ENCODE measurements at regions not wholly inside any gene's neighbourhood (a gene's known extent, or its start where the extent isn't known, plus 50 kb on each side); places are given as distances from the start of the nearest gene placed in this dataset.

- ATAC-seq, result no peak
- no peak for TF ChIP-seq REST (IDR thresholded peaks at IDR 0.05; ENCODE audit: insufficient read depth in 1 of 2, low read depth in 2 of 2, low read length in 1 of 2)
- TF ChIP-seq POLR2AphosphoS5 (IDR thresholded peaks at IDR 0.05; ENCODE audit: low read depth, low read length), result no peak
- no peak for TF ChIP-seq TCF7L2 (IDR thresholded peaks at IDR 0.05; ENCODE audit: low read depth, low read length)
- TF ChIP-seq SIN3A (IDR thresholded peaks at IDR 0.05; ENCODE audit: borderline replicate concordance, insufficient read depth, low read depth, low read length), result no peak
- TF ChIP-seq CTCF (IDR thresholded peaks at IDR 0.05), result no peak
- Histone ChIP-seq H3K4me3 (ENCODE audit: low read depth in 2 of 2, low read length in 2 of 2) (no peak overlapping the region), H3K27ac (ENCODE audit: low read length) (no peak overlapping the region), H3K36me3 (ENCODE audit: control insufficient read depth, insufficient read depth, low read length) (no peaks in the 10 kb centered on the region), H3K9me3 (ENCODE audit: control insufficient read depth, insufficient read depth, low read depth, low read length) (no peaks in the 10 kb centered on the region), H3K4me1 (ENCODE audit: control insufficient read depth, insufficient read depth, low read length) (no peaks in the 10 kb centered on the region), H3K27me3 (ENCODE audit: control insufficient read depth, insufficient read depth, low read length) (no peaks in the 10 kb centered on the region)
- CTCF ChIA-PET, result no interaction called here
- BruUV-seq (replicated peaks), result no TSS peak
- POLR2A ChIA-PET, result no interaction called here
- in situ Hi-C loops (cut with HindIII; ENCODE audit: low pct_unique_long_range_greater_than_20kb, low sequenced_read_pairs), result no loop called here
- no peak for DNase-seq (ENCODE audit: low read depth, low spot score)
- intact Hi-C loops (cut with micrococcal nuclease; ENCODE audit: unreplicated experiment), result no loop called here
These were observed 119.4 kb upstream of the ACO1 start for GRCh38 chr9:32265037-32265436.

- intact Hi-C loops (cut with micrococcal nuclease; ENCODE audit: unreplicated experiment) (loop anchor here (10.0 kb wide), 1 partner anchor 64 kb away; no protein-coding TSS in a partner anchor), in situ Hi-C loops (cut with HindIII; ENCODE audit: low pct_unique_long_range_greater_than_20kb, low sequenced_read_pairs) (no loop called here)
- Histone ChIP-seq H3K27ac (ENCODE audit: low read length) (no peak overlapping the region), H3K9me3 (ENCODE audit: control insufficient read depth, insufficient read depth, low read depth, low read length) (no peaks in the 10 kb centered on the region), H3K36me3 (ENCODE audit: control insufficient read depth, insufficient read depth, low read length) (no peaks in the 10 kb centered on the region), H3K4me1 (ENCODE audit: control insufficient read depth, insufficient read depth, low read length) (no peaks in the 10 kb centered on the region), H3K4me3 (ENCODE audit: low read depth in 2 of 2, low read length in 2 of 2) (no peak overlapping the region), H3K27me3 (ENCODE audit: control insufficient read depth, insufficient read depth, low read length) (no peaks in the 10 kb centered on the region)
- CTCF ChIA-PET, result no interaction called here
- POLR2A ChIA-PET, result no interaction called here
- TF ChIP-seq SIN3A (IDR thresholded peaks at IDR 0.05; ENCODE audit: borderline replicate concordance, insufficient read depth, low read depth, low read length), result no peak
- no peak for TF ChIP-seq POLR2AphosphoS5 (IDR thresholded peaks at IDR 0.05; ENCODE audit: low read depth, low read length)
- no peak for TF ChIP-seq TCF7L2 (IDR thresholded peaks at IDR 0.05; ENCODE audit: low read depth, low read length)
- TF ChIP-seq CTCF (IDR thresholded peaks at IDR 0.05), result no peak
- no peak for TF ChIP-seq REST (IDR thresholded peaks at IDR 0.05; ENCODE audit: insufficient read depth in 1 of 2, low read depth in 2 of 2, low read length in 1 of 2)
- no peak for DNase-seq (ENCODE audit: low read depth, low spot score)
- BruUV-seq (replicated peaks), result no TSS peak
- no peak for ATAC-seq
These were observed 105.5 kb upstream of the ACO1 start for GRCh38 chr9:32278991-32279390.
